IPS-15b (cell line): ENCODE measurements at regions not wholly inside any gene's neighbourhood (a gene's known extent, or its start where the extent isn't known, plus 50 kb on each side); places are given as distances from the start of the nearest gene placed in this dataset.

Experiments
- H3K27me3 ChIP-seq: one replicate; pipeline ENCODE4 v1.6.1; 2013; ENCODE audit warnings: low read length; ENCODE audit not compliant: control insufficient read depth, insufficient read depth
- H3K36me3 ChIP-seq: one replicate; pipeline ENCODE4 v1.6.1; 2013; ENCODE audit warnings: low read length; ENCODE audit not compliant: control insufficient read depth, insufficient read depth
- H3K4me1 ChIP-seq: one replicate; pipeline ENCODE4 v1.6.1; 2013; ENCODE audit warnings: mild to moderate bottlenecking, low read length; ENCODE audit not compliant: control insufficient read depth, insufficient read depth
- H3K4me3 ChIP-seq: one replicate; pipeline ENCODE4 v1.5.1; 2013; ENCODE audit warnings: low read depth, low read length
- H3K9ac ChIP-seq: one replicate; pipeline ENCODE4 v1.6.1; 2013; ENCODE audit warnings: low read depth, mild to moderate bottlenecking, low read length
- H3K9me3 ChIP-seq: one replicate; pipeline ENCODE4 v1.6.1; 2013; ENCODE audit warnings: mild to moderate bottlenecking, low read length; ENCODE audit not compliant: control insufficient read depth, insufficient read depth

DNA sequence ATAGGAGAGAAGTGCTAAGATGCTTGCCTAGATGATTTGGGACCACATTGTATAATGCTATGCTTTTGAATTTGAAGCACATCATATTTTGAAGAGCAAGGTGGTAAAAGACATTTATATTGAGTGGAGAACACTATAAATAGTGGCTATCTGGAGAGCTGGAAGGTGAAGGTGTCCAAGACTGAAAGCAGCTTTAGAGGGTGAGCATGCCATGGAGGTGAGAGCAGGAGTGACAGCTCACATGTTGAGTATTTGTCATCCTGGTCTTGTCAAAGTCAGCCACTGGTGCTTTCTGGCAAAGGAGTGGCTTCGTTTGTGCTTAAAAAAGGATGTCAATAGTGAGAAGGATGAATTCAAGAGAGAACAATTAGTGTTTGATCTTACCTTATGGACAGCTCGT lies 225.9 kb downstream of the COG6 start:
- Histone ChIP-seq H3K4me3 (no peak overlapping the region), H3K27me3 (no peaks in the 10 kb centered on the region), H3K4me1 (no peaks in the 10 kb centered on the region), H3K9me3 (no peaks in the 10 kb centered on the region), H3K9ac (no peak overlapping the region), H3K36me3 (no peaks in the 10 kb centered on the region)

GRCh38 chr13:39881887-39882286 lies 226.4 kb downstream of the COG6 start:
- Histone ChIP-seq H3K4me1 (no peaks in the 10 kb centered on the region), H3K9ac (no peak overlapping the region), H3K9me3 (no peaks in the 10 kb centered on the region), H3K36me3 (no peaks in the 10 kb centered on the region), H3K4me3 (no peak overlapping the region), H3K27me3 (no peaks in the 10 kb centered on the region)

DNA sequence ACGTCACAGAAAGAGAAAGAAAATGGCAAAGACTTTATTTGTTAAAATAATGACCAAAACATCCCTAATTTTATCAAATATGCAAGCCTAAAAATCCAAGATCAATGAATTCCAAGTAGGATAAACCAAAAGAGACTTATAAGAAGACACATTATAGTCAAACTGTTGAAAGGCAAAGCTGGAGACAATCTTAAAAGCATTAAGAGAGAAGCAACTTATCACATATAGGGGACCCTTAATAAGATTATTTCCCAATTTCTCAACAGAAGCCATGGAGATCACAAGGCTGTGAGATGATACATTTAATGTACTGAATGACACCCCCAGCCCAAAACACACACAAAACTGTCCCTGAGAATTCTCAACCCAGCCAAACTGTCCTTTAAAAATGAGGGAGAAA lies 228.7 kb downstream of the COG6 start:
- no peaks in the 10 kb centered on the region for H3K27me3 ChIP-seq
- no peak overlapping the region for H3K4me3 ChIP-seq
- H3K9me3 ChIP-seq: no peaks in the 10 kb centered on the region
- no peaks in the 10 kb centered on the region for H3K36me3 ChIP-seq
- no peak overlapping the region for H3K9ac ChIP-seq
- no peaks in the 10 kb centered on the region for H3K4me1 ChIP-seq

DNA sequence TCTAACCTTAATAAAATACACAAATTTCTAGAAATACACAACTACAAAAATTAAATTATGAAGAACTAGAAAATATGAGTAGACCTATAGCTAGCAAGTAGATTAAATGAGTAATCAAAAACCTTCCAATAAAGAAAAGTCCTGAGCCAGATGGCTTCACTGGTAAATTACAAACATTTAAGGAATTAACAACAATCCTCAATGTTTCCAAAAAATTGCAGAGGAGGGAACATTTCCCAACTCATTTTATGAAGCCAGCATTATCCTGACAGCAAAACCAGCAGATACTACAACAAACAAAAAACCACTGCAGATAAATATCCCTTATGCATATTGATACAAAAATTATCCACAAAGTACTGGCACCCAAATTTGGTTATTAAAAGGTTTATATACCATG lies 230.9 kb downstream of the COG6 start:
- Histone ChIP-seq H3K4me3 (no peak overlapping the region), H3K36me3 (no peaks in the 10 kb centered on the region), H3K9ac (no peak overlapping the region), H3K9me3 (no peaks in the 10 kb centered on the region), H3K27me3 (no peaks in the 10 kb centered on the region), H3K4me1 (no peaks in the 10 kb centered on the region)

- Histone ChIP-seq H3K4me3 (no peak overlapping the region), H3K36me3 (no peaks in the 10 kb centered on the region), H3K9me3 (no peaks in the 10 kb centered on the region), H3K9ac (no peak overlapping the region), H3K27me3 (no peaks in the 10 kb centered on the region), H3K4me1 (no peaks in the 10 kb centered on the region)
Observed at GRCh38 chr13:39887387-39887786, 231.9 kb downstream of the COG6 start.

DNA sequence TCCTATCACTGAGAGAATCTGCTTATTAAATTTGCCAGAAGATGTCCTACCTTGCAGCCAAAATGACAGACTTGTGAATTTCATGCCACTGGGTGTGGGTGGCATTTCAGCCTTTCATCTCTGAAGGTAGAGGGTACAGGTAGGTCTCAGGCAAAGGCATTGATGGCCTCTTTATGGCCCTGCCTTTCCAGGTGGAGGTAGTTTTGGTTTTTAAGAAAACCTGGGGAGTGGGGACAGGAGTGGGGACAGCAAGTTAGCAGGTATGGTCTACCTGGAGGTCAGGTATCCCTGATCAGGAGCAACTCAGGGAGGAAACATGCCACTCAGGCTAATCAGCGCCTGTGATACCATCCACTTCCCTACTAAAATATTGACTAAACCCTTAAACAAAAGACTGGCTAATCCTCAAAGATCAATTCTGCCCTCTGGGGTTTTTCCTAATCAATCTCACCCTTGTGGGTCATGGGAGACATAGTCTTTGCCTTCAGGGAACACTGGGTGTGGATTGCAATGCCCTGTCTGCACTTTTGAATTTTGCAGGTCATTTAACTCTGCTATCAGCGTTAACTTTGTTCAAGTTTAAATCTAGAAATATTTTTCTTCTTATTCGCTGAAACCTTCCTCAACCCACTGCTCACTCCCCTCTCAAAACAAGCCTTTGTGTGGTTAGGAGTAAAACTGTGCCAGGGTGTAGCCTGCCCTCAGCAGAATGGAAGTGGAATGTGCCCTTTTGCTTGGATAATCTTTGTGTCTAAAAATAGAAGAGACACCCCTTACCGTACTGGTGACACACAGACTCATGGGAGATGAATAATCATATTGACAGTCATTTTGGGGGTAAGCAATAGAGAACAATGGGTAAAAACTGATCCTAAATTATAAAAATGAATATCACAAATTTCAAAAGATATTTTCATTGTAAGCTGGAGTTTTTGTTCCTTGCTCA lies 233.7 kb downstream of the COG6 start:
- no peaks in the 10 kb centered on the region for H3K27me3 ChIP-seq
- no peak overlapping the region for H3K9ac ChIP-seq
- no peak overlapping the region for H3K4me3 ChIP-seq
- H3K36me3 ChIP-seq: no peaks in the 10 kb centered on the region
- H3K9me3 ChIP-seq: no peaks in the 10 kb centered on the region
- no peaks in the 10 kb centered on the region for H3K4me1 ChIP-seq

DNA sequence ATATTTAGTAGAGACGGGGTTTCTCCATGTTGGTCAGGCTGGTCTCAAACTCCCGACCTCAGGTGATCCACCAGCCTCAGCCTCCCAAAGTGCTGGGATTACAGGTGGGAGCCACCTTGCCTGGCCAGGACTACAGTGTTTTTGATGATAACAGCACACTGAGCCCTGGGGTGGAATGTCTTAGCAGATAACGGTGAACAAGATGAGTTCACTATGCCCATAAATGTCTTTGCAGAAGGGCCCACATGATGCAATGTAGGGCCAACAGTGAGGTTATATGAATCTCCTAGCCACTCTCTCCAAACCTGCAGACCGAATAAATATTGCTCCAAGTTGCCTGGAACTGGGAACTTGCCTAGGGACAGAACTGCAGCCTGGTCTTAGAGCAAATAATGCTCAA lies 235.1 kb downstream of the COG6 start:
- H3K9ac ChIP-seq: no peak overlapping the region

DNA sequence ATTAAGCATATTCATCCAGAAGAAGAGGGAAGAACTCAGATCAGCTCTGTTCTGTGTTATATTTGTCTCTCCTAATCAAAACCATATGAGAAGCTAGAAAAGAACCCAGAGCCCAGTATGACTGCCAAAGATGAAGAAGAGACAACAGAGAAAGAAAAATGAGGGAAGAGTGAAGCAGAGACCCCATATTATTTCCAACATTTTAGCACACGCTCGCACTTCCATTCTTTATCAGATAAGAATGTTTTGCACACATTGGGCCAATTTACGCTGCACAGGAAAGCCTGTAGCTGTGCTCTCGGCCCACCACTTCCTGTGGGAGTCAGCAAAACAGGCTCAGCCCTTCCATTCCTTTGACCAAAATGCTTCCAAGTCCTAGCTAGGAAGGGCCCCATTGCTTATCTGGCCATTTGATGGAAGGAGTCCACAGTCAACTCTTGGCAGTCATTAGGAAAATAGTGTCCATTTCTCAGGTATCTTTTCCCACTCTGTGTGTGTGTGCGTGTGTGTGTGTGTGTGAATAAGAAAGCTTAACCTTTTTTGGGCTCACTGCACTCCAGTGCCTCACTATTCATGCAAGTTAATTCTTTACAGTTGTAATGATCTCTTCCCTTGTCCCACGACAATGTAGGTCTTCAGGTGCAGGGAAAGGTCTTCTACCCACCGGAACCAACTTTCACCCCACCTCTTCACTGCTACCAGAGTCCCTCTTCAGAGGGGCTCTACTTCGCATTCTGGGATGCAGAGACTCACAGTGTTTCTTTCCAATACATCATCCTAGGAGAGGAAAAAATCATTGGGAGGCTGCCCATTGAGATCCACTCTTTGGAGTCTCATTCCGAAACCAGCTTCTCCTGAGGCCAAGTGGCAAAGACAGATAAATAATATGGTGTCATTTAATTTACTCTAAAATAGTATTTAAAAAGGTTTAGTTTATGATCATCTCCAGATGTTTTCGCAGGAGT lies 237.5 kb downstream of the COG6 start:
- no peaks in the 10 kb centered on the region for H3K4me1 ChIP-seq
- H3K36me3 ChIP-seq: no peaks in the 10 kb centered on the region
- no peaks in the 10 kb centered on the region for H3K9me3 ChIP-seq
- H3K27me3 ChIP-seq: no peaks in the 10 kb centered on the region
- no peak overlapping the region for H3K9ac ChIP-seq
- H3K4me3 ChIP-seq: no peak overlapping the region

More for the DNA sequence above, 235.1 kb downstream of the COG6 start:
- H3K36me3 ChIP-seq: no peaks in the 10 kb centered on the region
- H3K4me3 ChIP-seq: no peak overlapping the region
- no peaks in the 10 kb centered on the region for H3K27me3 ChIP-seq
- no peaks in the 10 kb centered on the region for H3K4me1 ChIP-seq
- H3K9me3 ChIP-seq: no peaks in the 10 kb centered on the region

DNA sequence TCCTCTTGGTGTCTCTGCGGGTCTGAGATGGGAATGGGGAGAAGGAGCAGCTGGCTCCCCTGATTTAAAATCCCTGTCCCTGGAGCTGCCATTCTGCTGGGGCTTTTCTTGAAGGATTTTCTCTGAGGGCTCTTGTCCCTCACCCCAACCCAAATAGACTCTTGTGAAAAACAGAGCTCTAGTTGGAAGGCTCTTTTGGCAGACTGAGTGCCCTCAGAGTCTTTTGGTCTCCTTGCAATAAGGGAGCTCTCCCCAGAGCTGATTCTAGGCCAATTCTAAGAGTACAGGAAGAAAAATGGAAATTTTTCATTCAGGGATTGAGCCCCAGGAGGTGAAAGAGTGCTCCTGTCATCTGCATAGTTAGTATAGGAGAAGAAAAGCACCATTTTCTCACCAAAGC lies 238.3 kb downstream of the COG6 start:
- H3K36me3 ChIP-seq: no peaks in the 10 kb centered on the region
- H3K4me1 ChIP-seq: no peaks in the 10 kb centered on the region
- no peak overlapping the region for H3K4me3 ChIP-seq
- no peaks in the 10 kb centered on the region for H3K9me3 ChIP-seq
- H3K9ac ChIP-seq: no peak overlapping the region
- no peaks in the 10 kb centered on the region for H3K27me3 ChIP-seq

DNA sequence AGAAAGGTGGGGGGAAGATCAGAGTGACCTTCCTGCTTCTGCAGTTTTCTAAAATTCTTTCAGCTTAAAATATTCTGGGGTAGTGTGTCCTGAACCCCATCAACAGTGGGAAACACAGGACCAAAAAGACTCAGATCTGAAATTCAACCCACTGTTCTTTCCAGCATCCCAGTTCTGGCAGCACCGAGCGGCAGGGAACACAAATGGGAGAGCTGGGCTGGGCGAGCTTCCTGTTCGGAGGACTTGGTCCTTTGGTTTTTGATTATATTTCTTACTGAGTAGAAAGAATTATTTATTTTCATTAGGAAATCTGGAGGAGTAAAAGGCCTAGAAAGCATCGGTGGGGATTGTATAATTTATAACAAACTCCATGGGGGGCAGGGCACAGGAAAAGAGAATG lies 239.1 kb downstream of the COG6 start:
- Histone ChIP-seq H3K9me3 (no peaks in the 10 kb centered on the region), H3K4me1 (no peaks in the 10 kb centered on the region), H3K4me3 (no peak overlapping the region), H3K9ac (no peak overlapping the region), H3K27me3 (no peaks in the 10 kb centered on the region), H3K36me3 (no peaks in the 10 kb centered on the region)

- no peaks in the 10 kb centered on the region for H3K9me3 ChIP-seq
- no peak overlapping the region for H3K9ac ChIP-seq
- H3K4me3 ChIP-seq: no peak overlapping the region
Observed at GRCh38 chr13:39895254-39895653, 239.8 kb downstream of the COG6 start.

More at GRCh38 chr13:39895254-39895653, 239.8 kb downstream of the COG6 start:
- no peaks in the 10 kb centered on the region for H3K27me3 ChIP-seq
- no peaks in the 10 kb centered on the region for H3K36me3 ChIP-seq
- H3K4me1 ChIP-seq: no peaks in the 10 kb centered on the region
